GM13976 (cell line): ENCODE measurements at regions not wholly inside any gene's neighbourhood (a gene's known extent, or its start where the extent isn't known, plus 50 kb on each side); places are given as distances from the start of the nearest gene placed in this dataset.

ENCODE experiments used
- DNase-seq: peaks from one replicate; pipeline ENCODE4 v3.0.0; 2012; ENCODE audit warnings: low spot score
- CTCF ChIP-seq: IDR thresholded peaks from 2 replicates; pipeline ENCODE4 v1.5.1; 2012; ENCODE audit warnings: borderline replicate concordance, mild to moderate bottlenecking; ENCODE audit not compliant: insufficient read depth; ENCODE audit errors: extremely low read depth, missing control alignments, control extremely low read depth
- in situ Hi-C: fragments of 300-500 bp; cut with MboI; formaldehyde crosslinking; loops from one replicate; pipeline ENCODE4 v1.12.0; 2022; ENCODE audit warnings: low sequenced_read_pairs, mixed read lengths, inconsistent platforms; ENCODE audit not compliant: unreplicated experiment

- no peak for DNase-seq
- TF ChIP-seq CTCF = no peak
- in situ Hi-C loops = no loop called here
Measured at GRCh38 chr5:155867522-155868088, 459.4 kb upstream of the SGCD start.

GRCh38 chr5:155870636-155871035, 456.3 kb upstream of the SGCD start:
- TF ChIP-seq CTCF = no peak
- no peak for DNase-seq
- in situ Hi-C loops = no loop called here

GRCh38 chr5:155871623-155872022, 455.3 kb upstream of the SGCD start:
- no peak for TF ChIP-seq CTCF
- DNase-seq = no peak
- in situ Hi-C loops = no loop called here

- DNase-seq = no peak
- in situ Hi-C loops = no loop called here
- no peak for TF ChIP-seq CTCF
Measured at GRCh38 chr5:155872629-155873220, 454.2 kb upstream of the SGCD start.

GRCh38 chr5:155878991-155879575, 447.9 kb upstream of the SGCD start:
- no peak for DNase-seq
- TF ChIP-seq CTCF = no peak
- in situ Hi-C loops = no loop called here

- DNase-seq = no peak
- in situ Hi-C loops = no loop called here
- no peak for TF ChIP-seq CTCF
Measured at GRCh38 chr5:155884041-155884440, 442.9 kb upstream of the SGCD start.
